ENCODE measurements at regions not wholly inside any gene's neighbourhood (a gene's known extent, or its start where the extent isn't known, plus 50 kb on each side); places are given as distances from the start of the nearest gene placed in this dataset.

DNA sequence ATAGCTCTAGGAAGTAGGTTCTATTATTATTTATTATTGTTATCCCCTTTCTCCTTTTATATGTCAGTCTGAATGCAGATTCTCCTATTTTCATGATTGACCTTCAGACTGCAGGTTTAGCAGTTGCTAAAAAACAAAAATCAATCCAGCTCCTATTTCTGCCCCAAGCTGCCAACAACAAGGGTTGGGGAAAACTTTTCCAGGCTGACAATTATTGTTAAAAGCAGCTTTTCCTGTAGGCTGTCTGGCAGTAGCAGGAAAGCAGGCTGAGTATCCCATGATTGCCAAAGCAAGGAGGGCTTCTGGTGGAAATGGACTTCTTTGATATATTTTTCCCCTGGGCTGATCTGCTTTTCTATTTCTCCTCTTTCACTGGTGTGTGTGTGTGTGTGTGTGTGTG, 78.0 kb upstream of the CTLA4 start:
- no peak for DNase-seq (ENCODE audit: extremely low read depth in 1 of 11, low read depth in 9 of 11, low spot score in 4 of 11)

DNA sequence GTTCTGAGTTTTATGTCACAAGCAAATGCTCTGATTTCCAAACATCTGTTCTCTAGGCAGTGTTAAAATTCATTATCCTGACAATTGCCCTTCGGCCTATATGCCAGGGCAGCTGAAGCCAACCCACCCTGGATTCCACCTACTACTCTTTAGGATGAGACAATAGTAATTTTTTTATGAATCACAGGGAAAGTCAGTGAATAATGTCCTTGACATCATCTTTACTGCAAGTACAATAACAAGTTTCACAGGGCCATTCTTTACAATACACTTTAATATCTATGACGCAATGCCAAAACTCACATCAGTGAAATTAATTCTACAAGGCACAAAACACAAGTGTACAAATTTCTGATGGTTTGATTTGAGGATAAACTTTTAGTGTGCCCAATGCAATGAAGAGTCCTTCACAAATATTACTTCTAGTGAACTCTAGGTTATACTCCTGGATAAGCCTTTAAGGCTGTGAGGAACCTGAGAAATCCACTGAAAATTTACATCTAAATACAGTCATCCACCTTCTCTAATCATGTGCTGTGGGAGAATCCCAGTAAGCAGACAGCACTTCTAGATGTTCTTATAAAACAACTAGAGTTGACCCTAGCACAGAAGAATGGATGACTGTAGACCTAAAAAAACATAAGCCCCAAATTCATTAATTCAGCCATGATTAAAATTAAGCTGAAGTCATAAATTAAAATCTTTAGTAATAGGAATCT, 77.3 kb upstream of the CTLA4 start:
- no peak for DNase-seq (ENCODE audit: extremely low read depth in 1 of 11, low read depth in 9 of 11, low spot score in 4 of 11)

DNA sequence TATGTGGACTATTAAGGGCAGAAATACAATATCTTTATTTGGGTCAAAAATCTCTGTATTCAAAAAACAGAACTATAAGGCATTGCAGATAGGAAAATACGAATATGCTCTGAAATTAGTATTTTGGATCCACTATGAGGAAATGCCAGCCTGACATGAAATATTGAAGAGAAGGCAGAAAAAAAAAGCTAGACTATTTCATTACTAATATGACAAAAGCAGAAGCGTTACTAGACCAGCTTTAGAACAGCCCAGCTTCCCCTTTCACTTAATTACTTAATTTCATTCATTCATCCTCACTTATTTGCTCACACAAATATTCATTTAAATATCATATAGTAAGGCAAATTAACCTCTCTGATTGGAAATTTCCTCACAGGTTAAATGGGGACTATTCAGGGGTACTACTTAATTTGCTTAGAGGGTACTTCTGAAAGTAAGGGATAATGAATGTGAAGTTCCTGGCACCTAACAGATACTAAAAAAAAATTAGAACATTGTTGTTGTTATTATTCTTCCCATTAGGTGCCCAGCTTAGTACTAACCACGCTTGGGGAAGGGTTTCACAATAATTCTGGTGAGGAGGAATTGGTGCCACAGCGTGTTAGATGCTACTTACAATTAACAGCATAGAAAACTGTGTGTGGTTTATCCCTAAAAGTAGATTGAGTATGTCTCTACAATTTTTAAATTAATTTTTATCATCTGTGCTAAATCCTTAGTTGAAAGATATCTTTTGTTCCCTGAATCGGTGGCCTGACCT, 71.1 kb upstream of the CTLA4 start:
- DNase-seq (ENCODE audit: extremely low read depth in 1 of 11, low read depth in 9 of 11, low spot score in 4 of 11), result no peak

DNA sequence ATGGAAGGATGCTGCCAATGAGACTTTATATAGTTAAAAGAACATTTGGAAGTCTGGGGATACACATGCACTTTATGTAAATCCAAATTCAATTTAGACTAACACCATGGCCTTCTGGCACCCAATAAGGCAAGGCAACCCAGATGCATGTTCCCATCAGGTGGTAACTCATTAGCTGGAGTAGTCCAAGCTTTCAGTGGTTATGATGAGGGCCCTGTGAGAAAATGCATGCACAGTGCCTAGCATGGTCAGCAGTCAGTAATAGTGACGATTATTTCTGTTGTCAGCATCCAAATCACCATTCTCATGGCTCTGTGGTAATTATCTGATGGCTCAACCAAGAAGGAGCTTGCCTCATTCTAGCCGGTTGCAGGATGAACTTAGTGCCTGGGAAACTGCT, 70.3 kb upstream of the CTLA4 start:
- DNase-seq (ENCODE audit: extremely low read depth in 1 of 11, low read depth in 9 of 11, low spot score in 4 of 11), result no peak

DNA sequence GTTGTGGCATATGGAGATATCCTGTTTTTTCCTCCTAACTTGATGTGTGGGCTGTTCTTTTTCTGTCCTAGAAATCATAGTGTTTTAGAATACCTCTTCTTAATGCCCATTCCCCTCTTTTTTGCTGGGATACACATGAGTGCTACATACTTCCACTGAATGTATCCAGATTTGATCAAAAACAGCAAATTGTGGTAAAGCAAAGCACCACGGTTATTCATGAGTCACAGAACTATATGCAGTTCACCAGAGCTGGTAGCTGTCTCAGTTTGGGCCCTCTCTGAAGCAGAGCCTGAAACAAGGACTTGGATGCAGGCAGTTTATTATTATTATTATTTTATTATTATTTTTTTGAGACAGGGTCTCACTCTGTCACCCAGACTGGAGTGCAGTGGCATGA, 69.9 kb upstream of the CTLA4 start:
- no peak for DNase-seq (ENCODE audit: extremely low read depth in 1 of 11, low read depth in 9 of 11, low spot score in 4 of 11)

DNA sequence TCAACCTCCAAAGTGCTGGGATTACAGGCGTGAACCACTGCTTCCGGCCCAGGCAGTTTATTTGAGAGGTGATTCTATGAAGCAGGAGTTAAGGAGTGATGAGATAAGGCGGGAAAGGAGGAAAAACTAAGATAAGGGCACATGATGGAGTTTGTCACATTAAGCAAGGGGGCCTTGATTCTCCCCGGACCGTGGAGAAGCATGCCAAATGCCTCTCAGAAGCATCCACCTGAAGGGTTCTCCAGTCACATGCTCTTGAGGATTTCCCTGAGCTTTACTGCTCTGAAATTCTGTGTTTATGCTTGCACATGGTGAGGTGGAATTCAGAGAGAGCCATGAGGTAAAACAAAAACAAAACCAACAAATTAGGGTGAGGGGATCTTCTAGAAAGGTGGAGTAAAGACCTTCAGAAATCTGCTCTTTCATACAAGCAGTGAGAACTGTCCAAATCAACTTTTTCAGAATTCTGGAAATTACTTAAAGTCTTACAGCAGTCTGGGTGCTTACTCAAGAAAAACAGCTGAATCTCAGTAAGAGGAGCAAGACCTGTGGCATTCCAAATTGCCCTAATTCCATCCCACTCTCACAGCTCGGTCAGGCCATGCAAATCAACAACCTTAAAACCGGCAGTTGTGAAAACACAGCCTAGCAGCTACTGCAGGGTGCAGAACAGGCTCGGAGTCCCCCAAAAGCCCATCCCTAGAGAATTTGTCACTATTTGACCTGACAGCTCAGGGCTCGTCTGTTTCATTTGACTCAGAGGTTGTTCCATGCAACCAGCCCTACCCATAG, 69.1 kb upstream of the CTLA4 start:
- DNase-seq (ENCODE audit: extremely low read depth in 1 of 11, low read depth in 9 of 11, low spot score in 4 of 11), result no peak

DNA sequence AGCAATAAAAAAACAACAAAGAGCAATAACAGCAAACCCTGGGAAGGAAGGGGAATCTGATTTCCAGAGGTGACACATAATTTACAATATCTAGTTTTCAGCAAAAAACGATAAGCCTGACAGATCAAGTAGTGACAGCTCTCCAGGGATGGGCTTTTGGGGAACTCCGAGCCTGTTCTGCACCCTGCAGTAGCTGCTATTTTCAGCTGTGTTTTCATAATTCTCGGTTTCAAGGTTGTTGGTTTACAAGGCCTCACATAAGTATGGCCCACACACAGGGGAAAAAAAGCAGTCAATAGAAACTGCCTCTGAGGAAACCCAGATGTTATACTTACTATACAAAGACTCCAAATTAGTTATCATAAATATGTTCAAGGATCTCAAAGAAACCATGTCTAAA, 67.7 kb upstream of the CTLA4 start:
- DNase-seq (ENCODE audit: extremely low read depth in 1 of 11, low read depth in 9 of 11, low spot score in 4 of 11), result peak in 1 of 11 donors; percentile 26

DNA sequence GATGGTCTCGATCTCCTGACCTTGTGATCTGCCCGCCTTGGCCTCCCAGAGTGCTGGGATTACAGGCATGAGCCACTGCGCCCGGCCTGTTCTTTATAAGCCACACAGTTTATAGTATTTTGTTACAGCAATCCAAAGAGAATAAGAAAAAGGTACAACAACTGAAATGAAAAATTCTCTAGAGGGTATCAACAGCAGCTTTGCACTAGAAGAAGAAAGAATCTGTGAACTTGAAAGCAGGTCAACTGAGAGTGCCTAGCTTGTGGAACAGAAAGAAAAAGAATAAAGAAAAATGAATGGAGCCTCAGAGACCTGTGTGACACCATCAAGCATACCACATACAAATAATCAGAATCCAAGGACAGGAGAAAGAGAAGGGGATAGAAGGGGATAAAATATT, 66.8 kb upstream of the CTLA4 start:
- DNase-seq (ENCODE audit: extremely low read depth in 1 of 11, low read depth in 9 of 11, low spot score in 4 of 11), result no peak

DNA sequence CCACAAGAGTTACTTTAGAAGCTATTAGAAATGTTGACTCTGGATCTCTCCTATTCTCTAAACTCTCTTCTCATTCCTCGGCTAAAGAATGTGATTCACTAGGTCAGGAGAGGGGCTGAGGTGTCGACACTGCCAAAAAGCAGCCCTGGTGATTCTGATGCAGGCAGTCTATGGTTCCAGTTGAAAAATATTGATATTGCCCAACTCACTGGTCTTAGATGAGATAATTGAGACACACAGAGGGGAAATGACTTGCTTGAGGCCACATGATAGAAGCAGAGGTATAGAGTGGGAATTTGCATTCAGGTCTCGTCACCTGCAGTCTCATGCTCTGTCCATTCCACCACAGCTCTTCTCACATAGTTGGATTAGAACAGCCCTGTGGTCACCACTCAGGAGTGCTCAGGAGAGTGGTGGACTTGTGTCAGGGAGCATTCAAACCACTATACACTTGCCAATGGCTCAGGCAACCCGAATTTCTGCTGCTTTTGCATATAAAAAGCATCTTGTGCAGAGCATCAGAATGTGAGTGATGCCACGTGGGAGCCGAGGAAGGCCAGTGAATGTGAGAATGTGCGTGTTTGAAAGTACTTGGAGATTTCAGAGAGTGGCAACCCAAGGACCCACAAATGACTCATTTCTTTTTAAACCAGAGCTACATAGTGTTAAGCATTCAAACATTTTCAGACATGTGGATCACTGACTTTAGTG, 65.1 kb upstream of the CTLA4 start:
- DNase-seq (ENCODE audit: extremely low read depth in 1 of 11, low read depth in 9 of 11, low spot score in 4 of 11), result no peak

DNA sequence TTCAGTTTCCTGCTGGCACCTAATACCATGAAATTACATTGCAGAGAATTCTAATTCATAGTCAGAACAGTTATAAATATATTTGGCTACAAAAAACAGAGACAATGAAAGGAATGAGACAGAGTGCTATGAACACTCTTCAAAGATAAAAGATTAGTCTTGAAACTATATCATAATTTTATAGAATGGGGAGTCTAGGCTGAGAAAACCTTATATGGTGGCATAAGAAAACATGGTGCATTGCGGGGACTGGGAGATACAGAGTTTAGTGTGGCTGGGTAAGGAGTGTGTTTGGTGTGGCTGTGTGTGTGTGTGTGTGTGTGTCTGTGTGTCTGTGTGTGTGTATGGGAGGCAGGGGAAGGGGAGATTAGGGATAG, 64.5 kb upstream of the CTLA4 start:
- no peak for DNase-seq (ENCODE audit: extremely low read depth in 1 of 11, low read depth in 9 of 11, low spot score in 4 of 11)

DNA sequence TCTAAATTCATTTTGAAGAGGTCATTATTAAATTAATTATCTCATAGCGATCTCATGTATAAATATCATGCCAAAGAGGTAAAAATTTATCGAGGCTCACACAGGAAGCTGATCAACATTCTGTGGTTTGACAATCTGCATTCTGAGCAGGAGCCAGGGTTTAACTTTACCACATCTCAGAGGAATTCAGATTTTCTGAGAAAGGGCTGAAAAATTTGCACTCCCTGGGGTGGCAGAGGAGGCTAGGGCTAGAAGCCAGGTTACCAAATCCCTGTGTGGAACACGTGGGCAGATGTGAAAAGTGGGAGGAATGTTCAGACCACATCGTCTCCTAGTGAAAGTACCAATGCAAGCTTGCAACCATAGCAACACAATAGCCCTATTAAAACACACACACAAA, 63.5 kb upstream of the CTLA4 start:
- no peak for DNase-seq (ENCODE audit: extremely low read depth in 1 of 11, low read depth in 9 of 11, low spot score in 4 of 11)

DNA sequence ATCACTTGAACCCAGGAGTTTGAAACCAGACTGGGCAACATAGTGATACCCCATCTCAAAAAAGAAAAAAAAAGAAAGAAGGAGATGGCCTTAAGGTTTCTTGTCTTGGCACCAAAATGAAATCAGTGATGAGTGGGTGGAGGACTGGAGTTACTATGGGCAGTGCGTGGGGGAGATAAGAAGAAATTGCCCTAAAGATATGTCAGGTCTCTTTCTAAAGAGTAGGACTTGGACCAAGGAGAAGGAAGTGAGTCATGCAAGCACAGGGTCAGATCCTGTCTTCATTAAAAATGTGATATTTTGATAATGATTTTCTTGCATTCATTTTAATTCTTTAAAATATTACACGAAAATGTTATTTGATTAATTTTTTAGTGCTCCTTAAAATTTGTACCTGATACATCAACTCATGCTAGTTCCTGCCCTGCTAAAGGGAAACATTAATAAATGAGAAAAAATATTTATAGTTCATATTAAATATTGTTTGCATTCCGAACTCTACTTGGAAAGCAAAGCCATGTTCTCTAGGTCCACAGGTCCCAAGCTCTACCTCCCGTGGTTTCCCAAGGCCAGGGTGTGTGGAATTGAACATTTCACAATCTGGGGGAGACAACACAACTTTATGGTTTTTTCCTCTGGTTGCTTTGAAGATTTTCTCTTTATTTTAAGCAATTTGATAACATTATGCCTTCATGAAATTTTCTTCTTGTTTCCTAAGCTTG, 62.6 kb upstream of the CTLA4 start:
- DNase-seq (ENCODE audit: extremely low read depth in 1 of 11, low read depth in 9 of 11, low spot score in 4 of 11), result no peak

DNA sequence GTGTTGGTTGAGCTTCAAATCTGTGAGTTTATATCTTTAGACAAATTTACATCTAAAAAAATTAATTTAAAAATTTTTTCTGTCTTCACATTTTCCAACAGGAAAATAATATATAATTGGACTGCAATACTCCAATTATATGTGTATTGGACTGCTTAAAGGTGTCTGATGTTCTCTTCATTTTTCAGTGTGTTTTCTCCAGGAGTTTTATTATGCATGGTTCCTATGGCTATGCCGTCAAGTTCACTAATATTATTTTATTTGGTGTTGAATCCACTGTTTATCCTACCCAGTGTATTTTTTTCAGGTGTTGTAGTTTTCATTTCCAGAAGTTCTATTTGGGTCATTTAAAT, 62.1 kb upstream of the CTLA4 start:
- DNase-seq (ENCODE audit: extremely low read depth in 1 of 11, low read depth in 9 of 11, low spot score in 4 of 11), result no peak

DNA sequence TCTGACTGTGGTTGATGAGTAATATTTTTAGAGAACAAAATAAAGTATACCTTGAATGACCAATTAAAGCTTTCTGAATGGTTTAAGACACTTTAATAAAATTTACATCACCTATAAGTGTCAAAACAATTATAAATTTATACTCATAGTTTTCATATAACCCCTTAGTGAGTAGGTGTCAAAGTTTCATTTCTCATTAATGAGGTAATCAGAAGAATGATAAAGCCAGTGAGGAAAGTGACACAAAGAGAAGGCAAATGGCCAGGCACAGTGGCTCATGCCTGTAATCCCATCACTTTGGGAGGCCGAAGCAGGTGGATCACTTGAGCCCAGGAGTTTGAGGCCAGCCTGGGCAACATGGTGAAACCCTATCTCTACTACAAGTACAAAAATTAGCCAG, 60.8 kb upstream of the CTLA4 start:
- DNase-seq (ENCODE audit: extremely low read depth in 1 of 11, low read depth in 9 of 11, low spot score in 4 of 11), result no peak

DNA sequence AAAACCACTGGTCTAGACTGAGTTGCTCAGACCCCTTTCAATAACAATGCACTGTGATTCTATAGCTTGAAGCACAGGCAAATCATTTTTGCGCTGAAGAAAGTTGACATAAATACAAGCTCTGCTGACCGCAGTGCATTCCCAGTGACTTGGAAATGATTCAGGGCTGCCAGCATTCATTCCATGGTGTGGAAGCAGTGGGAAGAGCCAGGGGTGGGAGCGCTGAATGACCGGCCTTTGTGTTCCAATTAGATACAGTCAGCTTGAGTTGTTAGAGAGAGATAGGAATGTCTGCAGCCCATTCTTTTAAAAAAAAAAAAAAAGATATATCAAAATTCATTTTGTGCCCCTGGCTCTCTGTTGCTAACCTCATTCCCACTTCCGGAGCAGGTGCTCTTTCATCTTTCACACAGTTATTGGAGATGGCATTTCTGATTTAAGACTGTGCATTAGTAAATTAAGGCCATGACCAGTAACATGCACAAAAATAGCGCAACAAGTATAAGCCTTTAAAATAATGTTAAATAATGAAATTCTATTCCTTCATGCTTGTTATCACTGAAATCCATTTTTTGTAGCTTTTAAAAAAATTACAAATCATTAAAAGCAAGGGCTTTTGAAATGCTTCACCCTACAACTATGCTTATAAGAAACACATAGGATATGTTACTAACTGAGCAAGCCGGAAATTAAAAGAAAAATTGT, 59.4 kb upstream of the CTLA4 start:
- DNase-seq (ENCODE audit: extremely low read depth in 1 of 11, low read depth in 9 of 11, low spot score in 4 of 11), result no peak

DNA sequence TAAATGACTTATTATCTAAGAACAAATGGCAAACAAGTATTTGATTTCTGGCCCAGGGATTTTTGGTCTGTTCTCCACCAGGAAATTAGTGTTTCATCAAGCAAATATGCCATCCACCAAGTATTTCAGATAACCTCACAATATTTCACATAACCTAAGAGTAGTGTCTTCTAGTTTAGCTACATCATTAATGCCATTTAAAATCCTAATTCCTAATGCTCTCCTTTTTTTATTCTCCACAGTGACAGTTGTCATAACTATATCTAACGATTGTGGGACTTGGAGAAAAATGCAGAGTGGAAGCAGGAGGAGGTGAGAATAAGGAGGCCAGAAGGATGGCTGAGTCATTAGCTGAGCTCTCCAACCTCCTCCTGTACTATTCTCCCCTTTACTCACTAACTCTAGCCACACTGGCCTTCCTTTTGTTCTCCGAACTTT, 58.5 kb upstream of the CTLA4 start:
- DNase-seq (ENCODE audit: extremely low read depth in 1 of 11, low read depth in 9 of 11, low spot score in 4 of 11), result no peak

DNA sequence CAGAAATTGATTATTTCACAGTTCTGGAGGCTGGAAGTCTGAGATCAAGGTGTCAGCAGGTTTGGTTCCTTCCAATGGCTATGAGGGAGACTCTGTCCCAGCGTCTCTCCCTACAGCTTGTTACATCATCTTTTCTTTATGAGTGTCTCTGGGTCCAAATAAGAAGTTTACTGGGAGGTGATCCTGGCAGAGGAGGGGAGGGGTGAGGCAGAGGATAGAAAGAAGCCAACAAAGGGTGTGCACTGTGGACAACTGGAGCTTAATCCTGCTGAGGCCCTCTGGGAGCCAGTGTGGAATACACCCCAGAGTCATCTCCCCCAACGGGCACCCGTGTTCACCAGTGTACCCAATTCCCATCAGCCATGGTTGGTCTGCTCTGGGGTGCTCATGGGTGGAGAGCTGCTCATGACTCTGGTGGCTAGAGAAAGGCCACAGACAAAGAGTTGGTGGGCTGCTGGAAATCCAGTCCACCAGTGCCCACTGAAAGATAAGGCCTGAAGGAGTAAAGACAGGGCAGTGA, 57.5 kb upstream of the CTLA4 start:
- no peak for DNase-seq (ENCODE audit: extremely low read depth in 1 of 11, low read depth in 9 of 11, low spot score in 4 of 11)

DNA sequence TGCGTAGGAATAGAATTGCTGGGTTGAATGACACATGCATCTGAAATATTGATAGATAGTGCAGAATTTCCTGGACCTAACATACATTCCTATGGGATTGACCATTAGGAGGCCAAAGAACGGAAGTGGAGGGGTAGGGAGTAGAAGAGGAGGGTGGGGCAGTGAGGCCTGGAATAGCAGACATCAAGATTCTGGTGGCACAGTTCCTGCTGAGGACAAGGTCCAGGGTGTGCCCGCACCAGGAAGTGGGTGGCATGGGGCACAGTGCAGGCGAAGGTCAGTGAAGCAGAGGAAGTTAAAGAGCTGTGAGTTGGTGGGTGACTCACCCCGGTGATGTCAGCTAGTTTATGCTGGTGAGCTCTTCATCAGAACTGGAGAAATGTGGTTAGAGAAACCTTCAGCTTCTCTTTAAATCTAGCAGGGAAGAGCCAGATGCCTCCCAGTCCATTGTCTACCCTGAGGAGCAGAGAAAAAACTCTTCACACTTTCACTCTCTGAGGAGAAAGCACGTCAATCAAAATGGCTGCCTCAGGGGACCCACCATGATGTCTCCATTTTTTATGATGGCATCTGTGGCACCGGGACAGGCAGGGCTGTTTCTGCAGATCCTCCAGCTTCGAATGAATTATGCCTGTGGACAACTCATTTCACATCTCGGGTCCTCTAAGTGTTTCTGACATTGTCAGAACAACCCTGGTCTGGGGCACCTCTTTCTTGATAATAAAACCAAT, 55.9 kb upstream of the CTLA4 start:
- no peak for DNase-seq (ENCODE audit: extremely low read depth in 1 of 11, low read depth in 9 of 11, low spot score in 4 of 11)
